ENCODE measurements at regions not wholly inside any gene's neighbourhood (a gene's known extent, or its start where the extent isn't known, plus 50 kb on each side); places are given as distances from the start of the nearest gene placed in this dataset.

- TF ChIP-seq CTCF (optimal IDR thresholded peaks at IDR 0.05 in 1 of 3, IDR thresholded peaks at IDR 0.05 in 1 of 3, conservative IDR thresholded peaks at IDR 0.05 in 1 of 3; ENCODE audit: extremely low read depth in 1 of 3, insufficient read depth in 2 of 3, low read length in 3 of 3) (no peak), EZH2 (IDR thresholded peaks at IDR 0.05; ENCODE audit: low read length) (no peak)
Observed at GRCh38 chr9:117542021-117542420, 127.2 kb upstream of the ASTN2 start.

Measured in keratinocyte (primary cell).